Kidney (tissue), 13 donors: ENCODE measurements at regions not wholly inside any gene's neighbourhood (a gene's known extent, or its start where the extent isn't known, plus 50 kb on each side); places are given as distances from the start of the nearest gene placed in this dataset.

Experiments used
- DNase-seq, 5 donors: peaks; one replicate each; pipeline ENCODE4 v3.0.0-alpha.2; 2013 to 2020
- FAIRE-seq: peaks from 2 replicates; lab custom pipeline; 2012; peaks lifted over from hg19 to GRCh38; lab: Jason Lieb, UNC
- H3K27ac ChIP-seq, 2 donors: one replicate each; pipeline ENCODE4 v1.7.0; 2013; ENCODE audit warnings: low read depth in 2 of 2, low read length in 2 of 2, inconsistent platforms in 1 of 2
- H3K27me3 ChIP-seq: one replicate; pipeline ENCODE4 v1.7.1; 2013; ENCODE audit warnings: low read length, inconsistent platforms; ENCODE audit not compliant: control insufficient read depth, insufficient read depth
- H3K36me3 ChIP-seq, 3 donors: one replicate each; pipeline versions ENCODE4 v1.7.0 to v1.7.1; 2013; ENCODE audit warnings: low read length in 3 of 3, control low read depth in 1 of 3, inconsistent platforms in 1 of 3; ENCODE audit not compliant: insufficient read depth in 3 of 3, control insufficient read depth in 2 of 3
- H3K4me1 ChIP-seq, 3 donors: one replicate each; pipeline versions ENCODE4 v1.7.0 to v1.7.1; 2013; ENCODE audit warnings: low read length in 3 of 3, inconsistent platforms in 1 of 3, low read depth in 1 of 3; ENCODE audit not compliant: control insufficient read depth in 2 of 3, insufficient read depth in 2 of 3
- H3K4me3 ChIP-seq, 3 donors: one replicate each; pipeline versions ENCODE4 v1.7.0 to v1.8.1; 2013; ENCODE audit warnings: low read length in 3 of 3, control low read depth in 1 of 3, inconsistent platforms in 1 of 3
- H3K9ac ChIP-seq, 3 donors: one replicate each; pipeline versions ENCODE4 v1.7.0 to v1.7.1; 2013; ENCODE audit warnings: low read length in 3 of 3, control low read depth in 1 of 3, inconsistent platforms in 1 of 3
- H3K9me3 ChIP-seq, 3 donors: one replicate each; pipeline versions ENCODE4 v1.7.0 to v1.7.1; 2013; ENCODE audit warnings: low read length in 3 of 3, control low read depth in 1 of 3, inconsistent platforms in 1 of 3; ENCODE audit not compliant: control insufficient read depth in 2 of 3, insufficient read depth in 1 of 3
- intact Hi-C: fragments of 100-400 bp; cut with DNase I; formaldehyde crosslinking; loops from one replicate; pipeline ENCODE4 v1.11.1; 2022
- TF ChIP-seq, protein P1 (sequence below): IDR thresholded peaks from 3 replicates; pipeline ENCODE4 v1.5.1; 2012; ENCODE audit warnings: mild to moderate bottlenecking, moderate library complexity, borderline replicate concordance; ENCODE audit not compliant: insufficient read depth; ENCODE audit errors: extremely low read depth
- donor health status: control.
- donor health status: control.
- donor health status: control.
- donor health status: control.
- donor health status: control.
- donor health status: DM: yes; HTN: yes; CAD: no.
- donor health status: Normal renal cell carcinoma (clear cell type).

DNA sequence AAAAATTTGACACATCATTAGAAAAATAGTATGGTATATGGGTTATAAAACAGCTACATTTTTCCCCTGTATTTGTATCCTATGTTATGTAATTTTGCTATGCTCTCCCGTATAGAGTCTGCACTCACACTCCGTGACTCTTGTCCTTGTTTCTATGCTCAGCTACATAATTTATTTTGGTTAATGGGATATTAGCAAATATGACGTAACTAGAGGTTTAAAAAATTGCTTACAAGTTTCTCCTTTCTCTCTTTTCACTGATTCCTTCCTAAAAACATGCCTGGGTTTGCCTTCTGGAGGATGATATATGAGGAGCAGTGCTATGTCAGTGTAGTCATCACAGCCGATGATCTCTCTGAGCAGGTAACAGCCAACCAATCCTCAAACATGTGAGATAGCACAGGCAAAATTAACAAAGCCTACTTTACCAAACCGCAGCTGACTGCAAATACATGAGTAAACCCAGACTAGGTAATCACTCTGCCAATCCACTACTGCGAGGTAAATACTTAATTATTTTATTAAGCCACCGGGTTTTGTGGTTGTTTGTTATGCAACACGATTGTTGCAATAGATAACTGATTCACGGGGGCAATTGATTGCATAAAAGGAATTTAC, 126.9 kb downstream of the KIF2B start:
- TF ChIP-seq, protein P1, sequence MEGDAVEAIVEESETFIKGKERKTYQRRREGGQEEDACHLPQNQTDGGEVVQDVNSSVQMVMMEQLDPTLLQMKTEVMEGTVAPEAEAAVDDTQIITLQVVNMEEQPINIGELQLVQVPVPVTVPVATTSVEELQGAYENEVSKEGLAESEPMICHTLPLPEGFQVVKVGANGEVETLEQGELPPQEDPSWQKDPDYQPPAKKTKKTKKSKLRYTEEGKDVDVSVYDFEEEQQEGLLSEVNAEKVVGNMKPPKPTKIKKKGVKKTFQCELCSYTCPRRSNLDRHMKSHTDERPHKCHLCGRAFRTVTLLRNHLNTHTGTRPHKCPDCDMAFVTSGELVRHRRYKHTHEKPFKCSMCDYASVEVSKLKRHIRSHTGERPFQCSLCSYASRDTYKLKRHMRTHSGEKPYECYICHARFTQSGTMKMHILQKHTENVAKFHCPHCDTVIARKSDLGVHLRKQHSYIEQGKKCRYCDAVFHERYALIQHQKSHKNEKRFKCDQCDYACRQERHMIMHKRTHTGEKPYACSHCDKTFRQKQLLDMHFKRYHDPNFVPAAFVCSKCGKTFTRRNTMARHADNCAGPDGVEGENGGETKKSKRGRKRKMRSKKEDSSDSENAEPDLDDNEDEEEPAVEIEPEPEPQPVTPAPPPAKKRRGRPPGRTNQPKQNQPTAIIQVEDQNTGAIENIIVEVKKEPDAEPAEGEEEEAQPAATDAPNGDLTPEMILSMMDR = no peak
- peak overlapping the region in 2 of 3 donors; percentile 3 to 21 for H3K4me3 ChIP-seq
- intact Hi-C loops = no loop called here
- FAIRE-seq = no peak
- H3K27ac ChIP-seq = no peak overlapping the region
- peaks cover 0 to 10% (median 0%) of the 10 kb centered on the region in 3 donors for H3K9me3 ChIP-seq
- H3K9ac ChIP-seq = no peak overlapping the region
- H3K4me1 ChIP-seq = no peaks in the 10 kb centered on the region
- no peaks in the 10 kb centered on the region for H3K36me3 ChIP-seq
- no peak for DNase-seq
- no peaks in the 10 kb centered on the region for H3K27me3 ChIP-seq

DNA sequence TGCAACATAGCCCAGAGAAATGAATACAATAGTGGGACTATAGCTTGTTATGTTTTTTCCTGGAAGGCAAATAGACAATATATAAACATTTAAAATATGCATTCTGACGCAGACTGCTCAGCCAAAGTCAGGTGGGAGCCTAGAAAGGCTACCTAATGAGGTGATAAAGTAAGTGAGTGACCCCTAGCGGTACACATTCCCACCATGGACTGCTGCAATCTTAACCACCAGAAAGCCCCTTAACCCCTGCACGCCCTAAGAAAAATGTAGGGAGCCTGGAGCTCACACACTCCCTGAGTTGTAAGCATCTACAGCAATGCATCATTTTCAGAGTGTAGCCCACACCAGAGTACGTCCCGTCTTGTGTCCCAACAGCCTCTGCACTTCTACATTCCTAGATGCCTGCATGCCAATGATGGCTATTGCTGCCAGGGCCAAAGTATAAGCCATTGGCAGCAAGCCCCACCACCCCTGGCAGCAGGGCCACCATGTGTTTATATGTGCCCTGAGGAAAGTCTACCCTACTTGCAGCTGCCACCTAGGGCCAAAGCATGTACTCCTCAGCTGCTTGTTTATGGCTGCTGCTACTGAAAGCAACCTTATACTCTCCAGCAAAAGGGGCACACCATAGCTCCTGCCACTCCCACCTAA, 127.6 kb downstream of the KIF2B start:
- no peaks in the 10 kb centered on the region for H3K27me3 ChIP-seq
- DNase-seq (peak in 2 of 5 donors; percentile 12 to 15), FAIRE-seq (no peak)
- intact Hi-C loops = no loop called here
- H3K9ac ChIP-seq = no peak overlapping the region
- H3K27ac ChIP-seq = no peak overlapping the region
- no peak overlapping the region for H3K4me3 ChIP-seq
- no peaks in the 10 kb centered on the region for H3K36me3 ChIP-seq
- TF ChIP-seq, protein P1 = peak; percentile 30
- no peaks in the 10 kb centered on the region for H3K4me1 ChIP-seq
- H3K9me3 ChIP-seq = peaks cover 0 to 12% (median 0%) of the 10 kb centered on the region in 3 donors

DNA sequence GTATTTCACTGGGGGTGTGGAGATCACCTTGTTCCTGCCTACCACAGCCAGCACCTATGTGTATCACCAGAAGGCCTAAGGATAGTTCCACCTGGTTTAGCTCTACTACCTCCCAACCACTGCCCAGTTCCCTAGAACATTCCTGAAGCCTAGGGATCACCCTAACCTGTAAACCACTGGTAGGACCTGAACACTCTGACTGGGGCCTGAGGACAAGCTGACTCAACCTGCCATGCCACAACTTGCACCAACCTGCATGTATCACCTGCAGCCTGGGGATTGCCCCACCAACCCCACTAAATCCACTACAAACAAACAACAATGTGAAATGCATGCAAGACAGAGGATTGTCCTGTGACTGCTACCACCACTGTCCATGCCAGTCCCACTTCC, 128.1 kb downstream of the KIF2B start:
- Histone ChIP-seq H3K9ac (no peak overlapping the region), H3K4me1 (no peaks in the 10 kb centered on the region), H3K4me3 (no peak overlapping the region), H3K27ac (no peak overlapping the region), H3K9me3 (peaks cover 0 to 17% (median 0%) of the 10 kb centered on the region in 3 donors), H3K27me3 (no peaks in the 10 kb centered on the region), H3K36me3 (no peaks in the 10 kb centered on the region)
- no peak for DNase-seq
- intact Hi-C loops = no loop called here
- TF ChIP-seq, protein P1 = no peak
- FAIRE-seq = no peak
